Panc1 (cell line): ENCODE measurements at regions not wholly inside any gene's neighbourhood (a gene's known extent, or its start where the extent isn't known, plus 50 kb on each side); places are given as distances from the start of the nearest gene placed in this dataset.

Experiments used
- ATAC-seq: fragments of 200-7000 bp; cut with Tn5 transposase; 2 replicates; pipeline ENCODE4 v1.9.1; 2020; ENCODE audit warnings: mild to moderate bottlenecking, moderate library complexity
- BruUV-seq: library from RNA; stranded (reverse); fragments of 400-500 nt; replicated peaks from 2 replicates; lab custom pipeline; 2021; lab: Mats Ljungman, UMichigan
- CTCF ChIA-PET: fragments of 300-600 bp; sonication (Branson Sonifier 250); formaldehyde crosslinking; loops from one replicate; lab custom pipeline; 2022; ENCODE audit warnings: antibody characterized with exemption; lab: Charles Lee
- POLR2A ChIA-PET: fragments of 300-600 bp; sonication (Branson Sonifier 250); formaldehyde crosslinking; loops from one replicate; lab custom pipeline; 2022; ENCODE audit warnings: antibody characterized with exemption; lab: Charles Lee
- DNase-seq: peaks from one replicate; pipeline ENCODE4 v3.0.0-alpha.2; 2010; ENCODE audit warnings: low read depth, low spot score
- H3K27ac ChIP-seq: 2 replicates; pipeline ENCODE4 v1.5.1; 2011; ENCODE audit warnings: mild to moderate bottlenecking, low read length, inconsistent platforms
- H3K27me3 ChIP-seq: fragments of 200-500 bp; sonication (Bioruptor generic); 2 replicates; pipeline ENCODE4 v1.6.0; 2014; ENCODE audit warnings: low read length, inconsistent platforms; ENCODE audit not compliant: control insufficient read depth, insufficient read depth
- H3K36me3 ChIP-seq: fragments of 200-500 bp; sonication (Bioruptor generic); 2 replicates; pipeline ENCODE4 v1.5.1; 2014; ENCODE audit warnings: inconsistent platforms, mild to moderate bottlenecking, low read length, moderate library complexity; ENCODE audit not compliant: control insufficient read depth, insufficient read depth
- H3K4me1 ChIP-seq: 2 replicates; pipeline ENCODE4 v1.5.1; 2011; ENCODE audit warnings: inconsistent platforms, mild to moderate bottlenecking, low read length, moderate library complexity; ENCODE audit not compliant: control insufficient read depth, insufficient read depth
- H3K4me3 ChIP-seq, 2 experiments: 2 replicates each; pipeline ENCODE4 v1.5.1; 2011 to 2012; ENCODE audit warnings: low read depth in 2 of 2, low read length in 2 of 2, mild to moderate bottlenecking in 2 of 2, inconsistent platforms in 1 of 2, moderate library complexity in 1 of 2
- H3K9me3 ChIP-seq: fragments of 200-500 bp; sonication (Bioruptor generic); 2 replicates; pipeline ENCODE4 v1.5.1; 2014; ENCODE audit warnings: low read depth, mild to moderate bottlenecking, inconsistent platforms, low read length, moderate library complexity; ENCODE audit not compliant: control insufficient read depth, insufficient read depth
- POLR2AphosphoS5 ChIP-seq: IDR thresholded peaks from 2 replicates; pipeline ENCODE4 v1.6.1; 2012; ENCODE audit warnings: mild to moderate bottlenecking, low read depth, low read length, moderate library complexity
- SIN3A ChIP-seq: IDR thresholded peaks from 2 replicates; pipeline ENCODE4 v1.6.1; 2012; ENCODE audit warnings: low read depth, mild to moderate bottlenecking, low read length, moderate library complexity, borderline replicate concordance; ENCODE audit not compliant: insufficient read depth
- TCF7L2 ChIP-seq: IDR thresholded peaks from 2 replicates; pipeline ENCODE4 v1.6.1; 2011; ENCODE audit warnings: mild to moderate bottlenecking, low read depth, low read length, inconsistent platforms
- in situ Hi-C: cut with HindIII; loops from 2 replicates; pipeline ENCODE4 v1.10.0; 2016; ENCODE audit warnings: low sequenced_read_pairs, low pct_unique_long_range_greater_than_20kb
- intact Hi-C: fragments of 100-400 bp; cut with micrococcal nuclease; formaldehyde crosslinking; loops from one replicate; pipeline ENCODE4 v1.10.0; 2022; ENCODE audit not compliant: unreplicated experiment
- TF ChIP-seq, protein P1 (sequence below), 2 experiments: IDR thresholded peaks; 2 replicates each; pipeline ENCODE4 v1.6.1; 2011 to 2012; ENCODE audit warnings: low read depth in 2 of 2, control low read depth in 1 of 2, low read length in 1 of 2, mild to moderate bottlenecking in 1 of 2, moderate library complexity in 1 of 2; ENCODE audit not compliant: insufficient read depth in 1 of 2
- TF ChIP-seq, protein P2 (sequence below): fragments of 450-650 bp; IDR thresholded peaks from 2 replicates; pipeline ENCODE4 v1.5.1; 2017; ENCODE audit warnings: mild to moderate bottlenecking

DNA sequence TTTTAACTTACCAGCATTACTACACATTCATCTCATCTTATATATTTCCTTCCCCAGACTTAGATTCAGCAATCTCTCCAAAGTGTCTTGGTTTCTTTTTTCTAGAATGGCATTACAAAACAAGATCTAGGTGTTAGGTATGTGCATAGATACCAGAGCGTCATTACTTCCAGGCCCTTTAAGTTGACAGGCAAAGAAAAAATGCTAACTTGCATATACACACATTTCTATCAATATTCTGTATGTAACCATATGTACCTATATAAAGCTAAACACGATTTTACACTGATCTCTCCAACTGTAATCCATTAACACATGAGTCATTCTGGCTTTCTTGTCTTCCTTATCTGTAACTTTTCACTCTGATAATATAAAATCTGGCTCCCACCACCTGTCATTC is 503.8 kb upstream of the NRXN1 start:
- in situ Hi-C loops = no loop called here
- ChIA-PET POLR2A (no interaction called here), CTCF (no interaction called here)
- BruUV-seq = no TSS peak
- no peak overlapping the region for H3K27ac ChIP-seq
- ATAC-seq = no peak
- H3K4me1 ChIP-seq = no peaks in the 10 kb centered on the region
- no peak overlapping the region for H3K4me3 ChIP-seq
- intact Hi-C loops = no loop called here
- TF ChIP-seq POLR2AphosphoS5 = no peak
- TF ChIP-seq, protein P1, sequence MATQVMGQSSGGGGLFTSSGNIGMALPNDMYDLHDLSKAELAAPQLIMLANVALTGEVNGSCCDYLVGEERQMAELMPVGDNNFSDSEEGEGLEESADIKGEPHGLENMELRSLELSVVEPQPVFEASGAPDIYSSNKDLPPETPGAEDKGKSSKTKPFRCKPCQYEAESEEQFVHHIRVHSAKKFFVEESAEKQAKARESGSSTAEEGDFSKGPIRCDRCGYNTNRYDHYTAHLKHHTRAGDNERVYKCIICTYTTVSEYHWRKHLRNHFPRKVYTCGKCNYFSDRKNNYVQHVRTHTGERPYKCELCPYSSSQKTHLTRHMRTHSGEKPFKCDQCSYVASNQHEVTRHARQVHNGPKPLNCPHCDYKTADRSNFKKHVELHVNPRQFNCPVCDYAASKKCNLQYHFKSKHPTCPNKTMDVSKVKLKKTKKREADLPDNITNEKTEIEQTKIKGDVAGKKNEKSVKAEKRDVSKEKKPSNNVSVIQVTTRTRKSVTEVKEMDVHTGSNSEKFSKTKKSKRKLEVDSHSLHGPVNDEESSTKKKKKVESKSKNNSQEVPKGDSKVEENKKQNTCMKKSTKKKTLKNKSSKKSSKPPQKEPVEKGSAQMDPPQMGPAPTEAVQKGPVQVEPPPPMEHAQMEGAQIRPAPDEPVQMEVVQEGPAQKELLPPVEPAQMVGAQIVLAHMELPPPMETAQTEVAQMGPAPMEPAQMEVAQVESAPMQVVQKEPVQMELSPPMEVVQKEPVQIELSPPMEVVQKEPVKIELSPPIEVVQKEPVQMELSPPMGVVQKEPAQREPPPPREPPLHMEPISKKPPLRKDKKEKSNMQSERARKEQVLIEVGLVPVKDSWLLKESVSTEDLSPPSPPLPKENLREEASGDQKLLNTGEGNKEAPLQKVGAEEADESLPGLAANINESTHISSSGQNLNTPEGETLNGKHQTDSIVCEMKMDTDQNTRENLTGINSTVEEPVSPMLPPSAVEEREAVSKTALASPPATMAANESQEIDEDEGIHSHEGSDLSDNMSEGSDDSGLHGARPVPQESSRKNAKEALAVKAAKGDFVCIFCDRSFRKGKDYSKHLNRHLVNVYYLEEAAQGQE (IDR thresholded peaks at IDR 0.05; ENCODE audit: insufficient read depth in 1 of 2, low read depth in 2 of 2, low read length in 1 of 2) = no peak
- TF ChIP-seq SIN3A = no peak
- TF ChIP-seq, protein P2, sequence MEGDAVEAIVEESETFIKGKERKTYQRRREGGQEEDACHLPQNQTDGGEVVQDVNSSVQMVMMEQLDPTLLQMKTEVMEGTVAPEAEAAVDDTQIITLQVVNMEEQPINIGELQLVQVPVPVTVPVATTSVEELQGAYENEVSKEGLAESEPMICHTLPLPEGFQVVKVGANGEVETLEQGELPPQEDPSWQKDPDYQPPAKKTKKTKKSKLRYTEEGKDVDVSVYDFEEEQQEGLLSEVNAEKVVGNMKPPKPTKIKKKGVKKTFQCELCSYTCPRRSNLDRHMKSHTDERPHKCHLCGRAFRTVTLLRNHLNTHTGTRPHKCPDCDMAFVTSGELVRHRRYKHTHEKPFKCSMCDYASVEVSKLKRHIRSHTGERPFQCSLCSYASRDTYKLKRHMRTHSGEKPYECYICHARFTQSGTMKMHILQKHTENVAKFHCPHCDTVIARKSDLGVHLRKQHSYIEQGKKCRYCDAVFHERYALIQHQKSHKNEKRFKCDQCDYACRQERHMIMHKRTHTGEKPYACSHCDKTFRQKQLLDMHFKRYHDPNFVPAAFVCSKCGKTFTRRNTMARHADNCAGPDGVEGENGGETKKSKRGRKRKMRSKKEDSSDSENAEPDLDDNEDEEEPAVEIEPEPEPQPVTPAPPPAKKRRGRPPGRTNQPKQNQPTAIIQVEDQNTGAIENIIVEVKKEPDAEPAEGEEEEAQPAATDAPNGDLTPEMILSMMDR = no peak
- TF ChIP-seq TCF7L2 = no peak
- H3K9me3 ChIP-seq = 0 out of 2 replicates have a peak, but pooled peaks cover 2% of the 10 kb centered on the region
- no peaks in the 10 kb centered on the region for H3K36me3 ChIP-seq
- H3K27me3 ChIP-seq = no peaks in the 10 kb centered on the region
- DNase-seq = no peak

DNA sequence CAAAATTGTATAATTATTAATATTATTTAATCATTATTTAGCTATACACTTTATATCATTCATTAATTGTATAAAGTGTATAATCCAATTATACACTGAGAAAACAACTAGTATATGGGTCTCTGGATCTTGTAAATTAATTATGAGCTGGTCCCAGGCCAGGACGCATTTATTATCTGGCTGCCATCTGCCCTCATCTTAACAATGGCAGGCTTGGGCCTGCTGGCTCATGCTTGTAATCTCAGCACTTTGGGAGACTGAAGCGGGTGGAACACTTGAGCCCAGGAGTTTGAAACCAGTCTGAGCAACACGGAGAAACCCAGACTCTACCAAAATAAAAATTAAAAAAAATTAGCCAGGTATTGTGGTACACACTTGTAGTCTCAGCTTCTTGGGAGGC is 502.2 kb upstream of the NRXN1 start:
- H3K9me3 ChIP-seq = 0 out of 2 replicates have a peak, but pooled peaks cover 2% of the 10 kb centered on the region
- TF ChIP-seq TCF7L2 (no peak), SIN3A (no peak), POLR2AphosphoS5 (no peak)
- TF ChIP-seq, protein P2 = no peak
- TF ChIP-seq, protein P1 (IDR thresholded peaks at IDR 0.05; ENCODE audit: insufficient read depth in 1 of 2, low read depth in 2 of 2, low read length in 1 of 2) = no peak
- no peak overlapping the region for H3K4me3 ChIP-seq
- H3K36me3 ChIP-seq = no peaks in the 10 kb centered on the region
- H3K27ac ChIP-seq = no peak overlapping the region
- DNase-seq = no peak
- in situ Hi-C loops (no loop called here), intact Hi-C loops (no loop called here)
- ChIA-PET POLR2A (no interaction called here), CTCF (no interaction called here)
- ATAC-seq = no peak
- no peaks in the 10 kb centered on the region for H3K27me3 ChIP-seq
- H3K4me1 ChIP-seq = no peaks in the 10 kb centered on the region
- BruUV-seq = no TSS peak
